ENCODE measurements at regions not wholly inside any gene's neighbourhood (a gene's known extent, or its start where the extent isn't known, plus 50 kb on each side); places are given as distances from the start of the nearest gene placed in this dataset.

- FAIRE-seq (no peak), DNase-seq (ENCODE audit: extremely low read depth in 1 of 4, low spot score in 3 of 4) (no peak), ATAC-seq (no peak)
- CTCF ChIA-PET (ENCODE audit: low intra/inter-chr PET ratio): no interaction called here
- in situ Hi-C loops (cut with MboI) (no loop called here), intact Hi-C loops (cut with micrococcal nuclease) (no loop called here)
- Histone ChIP-seq H3K4me2 (ENCODE audit: insufficient read depth, low read length) (no peak overlapping the region), H3K27ac (ENCODE audit: extremely low read depth, low read depth, low read length) (no peak overlapping the region), H3K4me1 (replicated peaks in 1 of 2; ENCODE audit: control insufficient read depth in 2 of 2, insufficient read depth in 2 of 2, low read length in 2 of 2) (no peaks in the 10 kb centered on the region), H4K20me1 (replicated peaks; ENCODE audit: control insufficient read depth, insufficient read depth, low read length) (no peaks in the 10 kb centered on the region), H3K9me3 (replicated peaks; ENCODE audit: control insufficient read depth, insufficient read depth, low read depth, low read length) (no peaks in the 10 kb centered on the region), H3K4me3 (no peak overlapping the region), H3K36me3 (ENCODE audit: control insufficient read depth, insufficient read depth, low read length) (no peaks in the 10 kb centered on the region), H2AFZ (ENCODE audit: low read depth, low read length) (no peak overlapping the region), H3K9me1 (ENCODE audit: control insufficient read depth, insufficient read depth, low read length) (no peaks in the 10 kb centered on the region), H3K27me3 (ENCODE audit: control insufficient read depth in 2 of 2, insufficient read depth in 2 of 2, low read length in 2 of 2) (no peaks in the 10 kb centered on the region), H3K79me2 (ENCODE audit: control insufficient read depth, insufficient read depth, low read length) (no peaks in the 10 kb centered on the region), H3K9ac (ENCODE audit: insufficient read depth in 1 of 2, low read depth in 2 of 2, low read length in 2 of 2) (no peak overlapping the region)
- POLR2A ChIA-PET: no interaction called here
- TF ChIP-seq ATF7 (IDR thresholded peaks at IDR 0.05) (no peak), COPS2 (conservative IDR thresholded peaks at IDR 0.05) (no peak), GTF2A2 (tag; IDR thresholded peaks at IDR 0.05) (no peak), BMI1 (IDR thresholded peaks at IDR 0.05; ENCODE audit: low read length) (no peak), ADNP (tag; IDR thresholded peaks at IDR 0.05) (no peak), MCM2 (IDR thresholded peaks at IDR 0.05; ENCODE audit: low read depth) (no peak), TCF7L2 (IDR thresholded peaks at IDR 0.05; ENCODE audit: low read depth, low read length) (no peak), ZNF512 (tag; IDR thresholded peaks at IDR 0.05) (no peak), SAFB2 (IDR thresholded peaks at IDR 0.05; ENCODE audit: borderline replicate concordance, low read depth, low read length, severe bottlenecking) (no peak), PHF21A (IDR thresholded peaks at IDR 0.05; ENCODE audit: borderline replicate concordance, low read depth) (no peak), U2AF1 (optimal IDR thresholded peaks at IDR 0.05; ENCODE audit: low read depth, low read length) (no peak)
- TF ChIP-seq, protein P1, sequence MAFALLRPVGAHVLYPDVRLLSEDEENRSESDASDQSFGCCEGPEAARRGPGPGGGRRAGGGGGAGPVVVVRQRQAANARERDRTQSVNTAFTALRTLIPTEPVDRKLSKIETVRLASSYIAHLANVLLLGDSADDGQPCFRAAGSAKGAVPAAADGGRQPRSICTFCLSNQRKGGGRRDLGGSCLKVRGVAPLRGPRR (CRISPR knock-in tag; IDR thresholded peaks at IDR 0.05): no peak
- TF ChIP-seq, protein P2, sequence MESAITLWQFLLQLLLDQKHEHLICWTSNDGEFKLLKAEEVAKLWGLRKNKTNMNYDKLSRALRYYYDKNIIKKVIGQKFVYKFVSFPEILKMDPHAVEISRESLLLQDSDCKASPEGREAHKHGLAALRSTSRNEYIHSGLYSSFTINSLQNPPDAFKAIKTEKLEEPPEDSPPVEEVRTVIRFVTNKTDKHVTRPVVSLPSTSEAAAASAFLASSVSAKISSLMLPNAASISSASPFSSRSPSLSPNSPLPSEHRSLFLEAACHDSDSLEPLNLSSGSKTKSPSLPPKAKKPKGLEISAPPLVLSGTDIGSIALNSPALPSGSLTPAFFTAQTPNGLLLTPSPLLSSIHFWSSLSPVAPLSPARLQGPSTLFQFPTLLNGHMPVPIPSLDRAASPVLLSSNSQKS (CRISPR knock-in tag; IDR thresholded peaks at IDR 0.05): no peak
- TF ChIP-seq, protein P3, sequence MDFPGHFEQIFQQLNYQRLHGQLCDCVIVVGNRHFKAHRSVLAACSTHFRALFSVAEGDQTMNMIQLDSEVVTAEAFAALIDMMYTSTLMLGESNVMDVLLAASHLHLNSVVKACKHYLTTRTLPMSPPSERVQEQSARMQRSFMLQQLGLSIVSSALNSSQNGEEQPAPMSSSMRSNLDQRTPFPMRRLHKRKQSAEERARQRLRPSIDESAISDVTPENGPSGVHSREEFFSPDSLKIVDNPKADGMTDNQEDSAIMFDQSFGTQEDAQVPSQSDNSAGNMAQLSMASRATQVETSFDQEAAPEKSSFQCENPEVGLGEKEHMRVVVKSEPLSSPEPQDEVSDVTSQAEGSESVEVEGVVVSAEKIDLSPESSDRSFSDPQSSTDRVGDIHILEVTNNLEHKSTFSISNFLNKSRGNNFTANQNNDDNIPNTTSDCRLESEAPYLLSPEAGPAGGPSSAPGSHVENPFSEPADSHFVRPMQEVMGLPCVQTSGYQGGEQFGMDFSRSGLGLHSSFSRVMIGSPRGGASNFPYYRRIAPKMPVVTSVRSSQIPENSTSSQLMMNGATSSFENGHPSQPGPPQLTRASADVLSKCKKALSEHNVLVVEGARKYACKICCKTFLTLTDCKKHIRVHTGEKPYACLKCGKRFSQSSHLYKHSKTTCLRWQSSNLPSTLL (IDR thresholded peaks at IDR 0.05): no peak
- 2% methylated on average over 5 of the region's 5 CpGs for WGBS (ENCODE audit: insufficient coverage, low coverage, missing lambda C conversion rate)
- no TSS peak for BruUV-seq (replicated peaks)
Measured at GRCh38 chr18:56226025-56226424, 412.4 kb downstream of the TXNL1 start.
